Naive thymus-derived CD4-positive, alpha-beta T cell (primary cell): ENCODE measurements at regions not wholly inside any gene's neighbourhood (a gene's known extent, or its start where the extent isn't known, plus 50 kb on each side); places are given as distances from the start of the nearest gene placed in this dataset.

Experiments
- ATAC-seq: fragments of 150-1000 bp; cut with Tn5 transposase; 2 replicates; pipeline ENCODE4 v1.10.0; 2021; ENCODE audit warnings: mild to moderate bottlenecking, moderate library complexity
- CTCF ChIA-PET: fragments of 350-600 bp; sonication (Branson Sonifier 250); formaldehyde crosslinking; loops from one replicate; lab custom pipeline; 2021; ENCODE audit warnings: antibody characterized with exemption; lab: Charles Lee
- POLR2A ChIA-PET: fragments of 350-600 bp; sonication (Branson Sonifier 250); formaldehyde crosslinking; loops from one replicate; lab custom pipeline; 2021; ENCODE audit warnings: antibody characterized with exemption, inconsistent platforms; lab: Charles Lee
- DNase-seq, 9 donors: peaks; one replicate each; pipeline versions ENCODE4 v3.0.0 to v3.0.0-alpha.2; 2020 to 2022; ENCODE audit warnings: mixed read lengths in 1 of 9
- H3K27ac ChIP-seq: one replicate; pipeline ENCODE4 v1.7.0; 2013; ENCODE audit warnings: mild to moderate bottlenecking, low read depth, low read length, moderate library complexity
- H3K27me3 ChIP-seq, 2 donors: one replicate each; pipeline ENCODE4 v1.7.0; 2013; ENCODE audit warnings: low read length in 2 of 2, mild to moderate bottlenecking in 2 of 2, moderate library complexity in 2 of 2; ENCODE audit not compliant: control insufficient read depth in 2 of 2, insufficient read depth in 2 of 2
- H3K36me3 ChIP-seq, 3 experiments: 1 replicate in 2 of 3; 2 replicates in 1 of 3; pipeline ENCODE4 v1.7.0; 2013; ENCODE audit warnings: low read length in 3 of 3, mild to moderate bottlenecking in 3 of 3, moderate library complexity in 1 of 3; ENCODE audit not compliant: insufficient read depth in 3 of 3, control insufficient read depth in 2 of 3
- H3K4me1 ChIP-seq, 2 donors: one replicate each; pipeline ENCODE4 v1.7.0; 2013; ENCODE audit warnings: low read length in 2 of 2, mild to moderate bottlenecking in 2 of 2, moderate library complexity in 1 of 2; ENCODE audit not compliant: control insufficient read depth in 2 of 2, insufficient read depth in 2 of 2
- H3K4me3 ChIP-seq: 2 replicates; pipeline ENCODE4 v1.7.0; 2013; ENCODE audit warnings: mild to moderate bottlenecking, low read length
- H3K9me3 ChIP-seq, 3 experiments: 1 replicate in 2 of 3; 2 replicates in 1 of 3; pipeline ENCODE4 v1.7.0; 2013; ENCODE audit warnings: low read length in 3 of 3; ENCODE audit not compliant: control insufficient read depth in 2 of 3
- H3K27ac Mint-ChIP-seq, 9 donors: one replicate each; pipeline ENCODE4 v1.8.0; 2020 to 2022; ENCODE audit warnings: mixed read lengths in 9 of 9, mild to moderate bottlenecking in 8 of 9, moderate library complexity in 5 of 9, inconsistent platforms in 2 of 9
- H3K27me3 Mint-ChIP-seq, 5 donors: one replicate each; pipeline ENCODE4 v1.8.0; 2021 to 2022; ENCODE audit warnings: mixed read lengths in 5 of 5, mild to moderate bottlenecking in 1 of 5
- H3K36me3 Mint-ChIP-seq, 5 donors: one replicate each; pipeline ENCODE4 v1.8.0; 2020 to 2022; ENCODE audit warnings: mixed read lengths in 5 of 5, mild to moderate bottlenecking in 3 of 5, inconsistent platforms in 1 of 5
- H3K4me1 Mint-ChIP-seq, 7 donors: one replicate each; pipeline ENCODE4 v1.8.0; 2020 to 2022; ENCODE audit warnings: mixed read lengths in 7 of 7, mild to moderate bottlenecking in 3 of 7, inconsistent platforms in 1 of 7
- H3K4me3 Mint-ChIP-seq, 10 donors: one replicate each; pipeline ENCODE4 v1.8.0; 2020 to 2022; ENCODE audit warnings: mild to moderate bottlenecking in 10 of 10, mixed read lengths in 10 of 10, moderate library complexity in 6 of 10, inconsistent platforms in 2 of 10
- H3K9me3 Mint-ChIP-seq, 11 donors: one replicate each; pipeline ENCODE4 v1.8.0; 2020 to 2022; ENCODE audit warnings: mixed read lengths in 11 of 11, mild to moderate bottlenecking in 4 of 11, inconsistent platforms in 1 of 11, moderate library complexity in 1 of 11
- intact Hi-C, 2 donors: fragments of 100-400 bp; cut with micrococcal nuclease; formaldehyde crosslinking; loops; one replicate each; pipeline ENCODE4 v1.15.1; 2023

GRCh38 chr18:47585136-47585535 is 333.7 kb upstream of the SKOR2 start:
- no peak for ATAC-seq
- Mint-ChIP-seq H3K27ac (no peak overlapping the region), H3K9me3 (peaks cover 0 to 3% (median 0%) of the 10 kb centered on the region in 11 donors), H3K4me1 (no peaks in the 10 kb centered on the region), H3K36me3 (no peaks in the 10 kb centered on the region), H3K4me3 (no peak overlapping the region), H3K27me3 (peaks cover 0 to 19% (median 8%) of the 10 kb centered on the region in 5 donors)
- ChIA-PET POLR2A (no interaction called here), CTCF (interaction anchor here (0.6 kb wide), 1 partner anchor 341 kb away, joined by 4 read pairs; no protein-coding TSS in a partner anchor)
- no peaks in the 10 kb centered on the region for H3K9me3 ChIP-seq
- H3K4me3 ChIP-seq: no peak overlapping the region
- no peaks in the 10 kb centered on the region for H3K4me1 ChIP-seq
- intact Hi-C loops: no loop called here
- no peak for DNase-seq
- peaks cover 0 to 3% of the 10 kb centered on the region in 2 donors for H3K27me3 ChIP-seq
- H3K27ac ChIP-seq: no peak overlapping the region
- H3K36me3 ChIP-seq: no peaks in the 10 kb centered on the region

- no peaks in the 10 kb centered on the region for H3K9me3 ChIP-seq
- H3K27me3 Mint-ChIP-seq: peaks cover 0 to 31% (median 10%) of the 10 kb centered on the region in 5 donors
- H3K4me1 ChIP-seq: no peaks in the 10 kb centered on the region
- no peak overlapping the region for H3K4me3 ChIP-seq
- peaks cover 0 to 4% (median 0%) of the 10 kb centered on the region in 11 donors for H3K9me3 Mint-ChIP-seq
- CTCF ChIA-PET: no interaction called here
- ATAC-seq: no peak
- H3K36me3 Mint-ChIP-seq: no peaks in the 10 kb centered on the region
- no peak overlapping the region for H3K27ac ChIP-seq
- no peak overlapping the region for H3K27ac Mint-ChIP-seq
- peaks cover 0 to 3% of the 10 kb centered on the region in 2 donors for H3K27me3 ChIP-seq
- no peaks in the 10 kb centered on the region for H3K36me3 ChIP-seq
- no peaks in the 10 kb centered on the region for H3K4me1 Mint-ChIP-seq
- H3K4me3 Mint-ChIP-seq: no peak overlapping the region
- intact Hi-C loops: no loop called here
- POLR2A ChIA-PET: no interaction called here
- no peak for DNase-seq
Observed at GRCh38 chr18:47582093-47582492, 330.6 kb upstream of the SKOR2 start.

GRCh38 chr18:47577520-47577919 is 326.1 kb upstream of the SKOR2 start:
- Mint-ChIP-seq H3K27ac (no peak overlapping the region), H3K4me1 (no peaks in the 10 kb centered on the region), H3K9me3 (peaks cover 0 to 6% (median 0%) of the 10 kb centered on the region in 11 donors), H3K27me3 (peaks cover 0 to 28% (median 4%) of the 10 kb centered on the region in 5 donors), H3K4me3 (no peak overlapping the region), H3K36me3 (no peaks in the 10 kb centered on the region)
- ChIA-PET CTCF (no interaction called here), POLR2A (no interaction called here)
- no peak for DNase-seq
- no peaks in the 10 kb centered on the region for H3K36me3 ChIP-seq
- no peak overlapping the region for H3K4me3 ChIP-seq
- H3K4me1 ChIP-seq: no peaks in the 10 kb centered on the region
- ATAC-seq: no peak
- no peaks in the 10 kb centered on the region for H3K9me3 ChIP-seq
- H3K27me3 ChIP-seq: peaks cover 0 to 3% of the 10 kb centered on the region in 2 donors
- intact Hi-C loops: no loop called here
- no peak overlapping the region for H3K27ac ChIP-seq

- ChIA-PET CTCF (no interaction called here), POLR2A (no interaction called here)
- no peaks in the 10 kb centered on the region for H3K4me1 Mint-ChIP-seq
- Histone ChIP-seq H3K27me3 (no peaks in the 10 kb centered on the region), H3K4me3 (no peak overlapping the region), H3K4me1 (no peaks in the 10 kb centered on the region), H3K27ac (no peak overlapping the region), H3K9me3 (no peaks in the 10 kb centered on the region), H3K36me3 (no peaks in the 10 kb centered on the region)
- H3K27ac Mint-ChIP-seq: no peak overlapping the region
- no peak for DNase-seq
- no peaks in the 10 kb centered on the region for H3K36me3 Mint-ChIP-seq
- peaks cover 0 to 6% (median 0%) of the 10 kb centered on the region in 11 donors for H3K9me3 Mint-ChIP-seq
- ATAC-seq: no peak
- peaks cover 0 to 26% (median 9%) of the 10 kb centered on the region in 5 donors for H3K27me3 Mint-ChIP-seq
- intact Hi-C loops: no loop called here
- no peak overlapping the region for H3K4me3 Mint-ChIP-seq
Observed at GRCh38 chr18:47574966-47575365, 323.5 kb upstream of the SKOR2 start.

- H3K27me3 Mint-ChIP-seq: peaks cover 2 to 25% (median 21%) of the 10 kb centered on the region in 5 donors
- CTCF ChIA-PET: no interaction called here
Observed at GRCh38 chr18:47571957-47572356, 320.5 kb upstream of the SKOR2 start.

GRCh38 chr18:47566809-47567208 is 315.3 kb upstream of the SKOR2 start:
- ATAC-seq (no peak), DNase-seq (no peak)
- H3K4me3 ChIP-seq: no peak overlapping the region
- Mint-ChIP-seq H3K36me3 (no peaks in the 10 kb centered on the region), H3K9me3 (peaks cover 0 to 16% (median 4%) of the 10 kb centered on the region in 11 donors), H3K27ac (no peak overlapping the region), H3K27me3 (peaks cover 5 to 36% (median 18%) of the 10 kb centered on the region in 5 donors), H3K4me3 (no peak overlapping the region), H3K4me1 (peaks cover 0 to 2% (median 0%) of the 10 kb centered on the region in 7 donors)
- ChIA-PET CTCF (no interaction called here), POLR2A (no interaction called here)
- no peaks in the 10 kb centered on the region for H3K36me3 ChIP-seq
- H3K9me3 ChIP-seq: no peaks in the 10 kb centered on the region
- no peak overlapping the region for H3K27ac ChIP-seq
- intact Hi-C loops: no loop called here
- H3K4me1 ChIP-seq: no peaks in the 10 kb centered on the region
- no peaks in the 10 kb centered on the region for H3K27me3 ChIP-seq

More at GRCh38 chr18:47571957-47572356, 320.5 kb upstream of the SKOR2 start:
- Histone ChIP-seq H3K4me3 (no peak overlapping the region), H3K27me3 (no peaks in the 10 kb centered on the region), H3K9me3 (no peaks in the 10 kb centered on the region), H3K36me3 (no peaks in the 10 kb centered on the region), H3K4me1 (no peaks in the 10 kb centered on the region), H3K27ac (no peak overlapping the region)
- Mint-ChIP-seq H3K27ac (no peak overlapping the region), H3K4me3 (no peak overlapping the region), H3K9me3 (peaks cover 0 to 6% (median 0%) of the 10 kb centered on the region in 11 donors), H3K36me3 (no peaks in the 10 kb centered on the region), H3K4me1 (peaks cover 0 to 2% (median 0%) of the 10 kb centered on the region in 7 donors)
- POLR2A ChIA-PET: no interaction called here
- intact Hi-C loops: no loop called here
- ATAC-seq: no peak
- DNase-seq: no peak
